ENCODE measurements at regions not wholly inside any gene's neighbourhood (a gene's known extent, or its start where the extent isn't known, plus 50 kb on each side); places are given as distances from the start of the nearest gene placed in this dataset.
"Not testable (repeated sequence)": the region's sequence is repeated elsewhere in the genome, so short reads cannot be mapped to it uniquely, and the experiment has no call there.

GRCh38 chr3:153051427-153052095 lies 110.5 kb upstream of the RAP2B start:
- TF ChIP-seq CTCF (IDR thresholded peaks at IDR 0.05; ENCODE audit: insufficient read depth, missing control alignments) = no peak
- FAIRE-seq (no peak), DNase-seq (ENCODE audit: insufficient read length, low spot score) (no peak)

DNA sequence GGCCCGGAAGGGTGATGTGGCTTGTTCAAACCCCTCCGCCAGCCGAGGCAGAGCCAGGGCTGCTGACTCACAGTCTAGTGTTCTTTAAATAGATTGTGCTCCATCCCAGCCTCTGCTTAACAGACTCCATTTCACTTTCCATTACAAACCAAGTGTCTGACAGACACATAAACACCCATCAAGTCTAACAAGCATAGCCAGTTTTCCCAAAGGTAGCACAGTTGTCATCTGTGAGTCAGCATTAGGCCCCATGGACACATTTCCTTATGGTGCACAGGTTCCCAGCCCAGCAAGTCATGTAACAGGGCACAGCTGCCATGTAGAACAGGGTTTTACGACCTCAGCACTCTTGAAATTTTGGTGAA lies 109.9 kb upstream of the RAP2B start:
- no peak for DNase-seq (ENCODE audit: insufficient read length, low spot score)
- no peak for FAIRE-seq
- TF ChIP-seq CTCF (IDR thresholded peaks at IDR 0.05; ENCODE audit: insufficient read depth, missing control alignments) = no peak

DNA sequence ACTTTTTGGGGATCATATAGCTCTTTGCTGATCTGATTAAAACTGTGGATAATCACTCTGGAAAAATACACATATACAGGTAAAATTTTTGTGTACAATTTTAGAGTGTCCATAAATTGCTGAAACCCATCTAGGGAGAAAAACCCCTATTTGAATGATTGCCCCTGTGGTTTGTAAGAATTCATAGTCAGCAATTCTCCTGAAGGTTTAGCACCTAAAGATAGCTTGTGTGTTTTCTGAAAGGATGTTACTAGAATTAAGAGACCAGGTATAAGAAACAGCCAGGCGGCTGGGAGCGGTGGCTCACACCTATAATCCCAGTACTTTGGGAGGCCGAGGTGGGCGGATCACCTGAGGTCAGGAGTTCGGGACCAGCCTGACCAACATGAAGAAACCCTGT lies 106.8 kb upstream of the RAP2B start:
- no peak for FAIRE-seq
- DNase-seq (ENCODE audit: insufficient read length, low spot score) = no peak
- TF ChIP-seq CTCF (IDR thresholded peaks at IDR 0.05; ENCODE audit: insufficient read depth, missing control alignments) = no peak

GRCh38 chr3:153055779-153056178 lies 106.2 kb upstream of the RAP2B start:
- TF ChIP-seq CTCF (IDR thresholded peaks at IDR 0.05; ENCODE audit: insufficient read depth, missing control alignments) = no peak
- no peak for FAIRE-seq
- DNase-seq (ENCODE audit: insufficient read length, low spot score) = no peak

- FAIRE-seq; DNase-seq (ENCODE audit: insufficient read length, low spot score): not testable (repeated sequence)
These were observed 103.9 kb upstream of the RAP2B start for GRCh38 chr3:153058031-153058688.

DNA sequence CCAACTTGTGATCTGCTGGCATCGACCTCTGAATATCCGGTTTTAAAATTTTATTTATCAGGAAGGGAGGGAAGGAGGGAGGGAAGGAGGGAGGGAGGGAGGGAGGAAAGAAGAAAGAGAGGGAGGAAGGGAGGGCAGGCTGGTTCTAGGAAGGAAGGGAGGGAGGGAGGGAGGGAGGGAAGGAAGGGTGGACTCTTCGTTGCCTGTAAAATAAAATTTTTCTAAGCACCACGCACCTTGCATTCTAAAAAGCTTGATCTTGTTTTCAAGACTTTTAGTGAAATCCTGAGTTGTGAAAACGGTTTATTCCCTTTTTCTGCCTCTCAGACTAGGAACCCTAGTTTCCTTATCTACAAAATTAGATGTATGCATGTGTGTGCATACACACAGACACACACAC lies 101.7 kb upstream of the RAP2B start:
- DNase-seq (ENCODE audit: insufficient read length, low spot score) (no peak), FAIRE-seq (no peak)
- no peak for TF ChIP-seq CTCF (IDR thresholded peaks at IDR 0.05; ENCODE audit: insufficient read depth, missing control alignments)

- FAIRE-seq (no peak), DNase-seq (ENCODE audit: insufficient read length, low spot score) (no peak)
- TF ChIP-seq CTCF (IDR thresholded peaks at IDR 0.05; ENCODE audit: insufficient read depth, missing control alignments) = no peak
These were observed 100.0 kb upstream of the RAP2B start for GRCh38 chr3:153061938-153062528.

All from D721Med (cell line).